GM19463 (cell line): ENCODE measurements at regions not wholly inside any gene's neighbourhood (a gene's known extent, or its start where the extent isn't known, plus 50 kb on each side); places are given as distances from the start of the nearest gene placed in this dataset.

ENCODE experiments used
- ATAC-seq: cut with Tn5 transposase; IDR thresholded peaks from one replicate; pipeline ENCODE4 v1.9.1; 2021; ENCODE audit warnings: mild to moderate bottlenecking, moderate library complexity; ENCODE audit not compliant: unreplicated experiment

DNA sequence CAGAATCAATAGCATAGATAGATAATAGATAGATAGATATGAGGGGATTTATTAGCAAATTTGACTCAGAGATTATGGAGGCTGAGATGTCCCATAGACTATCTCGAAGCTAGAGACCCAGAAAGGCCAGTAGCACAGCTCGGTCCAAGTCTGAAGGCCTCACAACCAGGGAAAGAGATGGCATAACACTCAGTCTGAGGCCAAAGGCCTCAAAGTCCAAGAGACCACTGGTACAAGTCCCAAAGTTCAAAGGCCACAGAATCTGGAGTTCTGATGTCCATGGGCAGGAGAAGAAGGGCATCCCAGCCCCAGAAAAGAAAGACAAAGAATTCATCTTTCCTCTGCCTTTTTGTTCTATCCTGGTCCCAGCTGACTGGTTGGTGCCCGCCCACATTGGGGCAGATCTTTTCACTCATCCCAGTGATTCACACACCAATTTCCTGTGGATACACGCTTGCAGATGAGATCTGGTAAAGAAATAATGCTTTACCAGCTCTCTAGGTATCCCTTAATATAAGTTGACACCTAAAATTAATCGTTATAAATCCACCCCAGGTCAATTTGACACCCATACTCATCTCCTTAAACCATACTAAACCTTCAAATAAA, 127.8 kb upstream of the FBN2 start:
- no peak for ATAC-seq

DNA sequence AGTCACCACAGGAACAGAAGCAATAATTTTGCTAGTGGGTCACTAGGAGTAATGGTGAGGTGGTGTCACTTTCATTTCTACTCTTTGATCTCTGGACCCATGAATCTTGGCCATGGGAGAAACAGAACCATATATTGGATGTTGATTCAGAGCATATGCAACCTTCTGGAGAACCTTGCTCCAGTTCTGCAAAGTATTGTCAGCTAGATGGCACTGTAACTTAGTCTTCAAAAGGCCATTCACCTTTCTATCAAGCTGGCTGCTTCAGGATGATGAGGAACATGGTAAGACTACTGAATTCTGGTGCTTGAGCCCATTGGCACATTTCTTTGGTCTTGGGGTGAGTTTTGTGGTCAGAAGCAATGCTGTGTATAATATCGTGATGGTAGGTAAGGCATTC, 129.1 kb upstream of the FBN2 start:
- ATAC-seq: no peak

DNA sequence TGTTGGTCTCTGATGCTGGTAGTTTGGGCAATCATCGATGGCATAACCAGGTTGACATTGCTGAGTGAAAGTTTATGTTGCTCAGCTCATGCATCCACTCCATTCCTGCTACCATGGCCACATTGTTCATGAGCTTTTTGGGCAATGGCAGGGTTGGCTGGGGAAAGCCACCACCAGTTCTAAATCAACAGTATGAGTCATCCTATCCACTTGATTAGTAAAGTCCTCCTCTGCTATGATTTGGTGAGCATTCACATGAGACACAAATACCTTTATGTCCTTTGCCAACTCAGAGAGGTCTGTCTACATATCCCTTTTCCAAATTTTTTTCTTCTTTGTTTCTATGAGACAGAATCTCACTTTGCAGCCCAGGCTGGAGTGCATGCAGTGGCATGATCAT, 129.7 kb upstream of the FBN2 start:
- no peak for ATAC-seq

DNA sequence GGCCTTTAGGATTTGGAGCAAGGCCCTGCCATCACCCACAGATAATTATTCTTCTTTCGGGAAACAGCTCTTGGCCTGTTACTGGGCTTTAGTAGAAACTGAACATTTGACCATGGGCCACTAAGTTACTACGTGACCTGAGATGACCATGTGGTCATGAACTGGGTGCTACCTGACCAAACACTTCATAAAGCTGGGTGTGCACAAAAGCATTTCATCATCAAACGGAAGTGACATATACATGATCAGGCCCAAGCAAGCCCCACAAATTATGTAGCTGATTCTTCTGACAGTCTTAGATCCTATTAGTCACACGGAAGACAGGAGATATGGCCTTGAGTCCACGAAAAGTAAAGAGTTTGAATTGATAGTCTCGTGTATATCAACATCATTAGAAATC, 130.9 kb upstream of the FBN2 start:
- no peak for ATAC-seq

DNA sequence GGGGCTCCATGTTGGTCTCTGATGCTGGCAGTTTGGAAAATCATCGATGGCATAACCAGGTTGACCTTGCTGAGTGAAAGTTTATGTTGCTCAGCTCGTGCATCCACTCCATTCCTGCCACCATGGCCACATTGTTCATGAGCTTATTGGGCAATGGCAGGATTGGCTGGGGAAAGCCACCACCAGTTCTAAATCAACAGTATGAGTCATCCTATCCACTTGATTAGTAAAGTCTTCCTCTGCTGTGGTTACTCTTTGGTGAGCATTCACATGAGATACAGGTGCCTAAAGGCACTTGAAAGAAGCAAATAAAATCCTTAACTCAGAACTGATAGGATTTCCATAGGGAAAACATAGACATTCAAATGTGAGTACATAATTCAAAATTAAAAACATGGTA, 131.8 kb upstream of the FBN2 start:
- ATAC-seq: peak; percentile 78

DNA sequence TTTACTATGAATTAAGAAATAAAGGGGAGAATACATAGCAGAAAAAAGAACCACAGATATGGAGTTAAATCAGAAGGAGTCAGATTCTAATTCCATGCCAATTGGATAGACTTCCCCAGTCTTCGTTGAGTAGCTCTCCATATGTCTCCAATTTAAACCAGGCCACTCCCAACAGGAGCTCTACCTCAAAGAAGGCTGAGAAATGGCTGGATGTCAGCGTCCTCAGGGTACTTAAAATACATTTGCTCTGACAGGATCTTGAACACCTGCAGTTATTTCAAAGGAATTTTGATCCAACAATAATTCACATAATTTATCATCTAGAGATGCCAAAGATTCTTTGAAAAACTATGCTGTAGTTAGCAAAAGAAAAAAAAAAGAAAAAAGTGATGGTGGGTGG, 133.9 kb upstream of the FBN2 start:
- ATAC-seq: no peak

DNA sequence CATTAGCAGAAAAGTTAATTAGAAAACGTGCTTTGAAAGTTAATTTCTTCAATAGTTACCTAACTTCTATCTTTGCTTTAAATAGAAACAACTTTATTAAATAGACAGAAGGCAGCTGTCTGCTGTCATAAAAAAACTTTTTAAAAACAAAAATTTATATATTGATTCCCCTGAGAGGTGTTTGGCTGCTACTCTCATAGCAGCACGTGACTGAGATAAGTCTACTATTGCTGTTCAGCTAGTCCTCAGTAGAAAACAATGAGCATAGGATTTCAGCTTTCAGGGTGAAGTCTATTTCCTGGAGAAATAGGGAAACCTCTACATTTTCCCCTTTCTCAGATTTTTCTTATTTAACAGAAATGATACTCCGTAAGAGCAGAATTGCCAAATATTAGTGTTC, 135.0 kb upstream of the FBN2 start:
- no peak for ATAC-seq

DNA sequence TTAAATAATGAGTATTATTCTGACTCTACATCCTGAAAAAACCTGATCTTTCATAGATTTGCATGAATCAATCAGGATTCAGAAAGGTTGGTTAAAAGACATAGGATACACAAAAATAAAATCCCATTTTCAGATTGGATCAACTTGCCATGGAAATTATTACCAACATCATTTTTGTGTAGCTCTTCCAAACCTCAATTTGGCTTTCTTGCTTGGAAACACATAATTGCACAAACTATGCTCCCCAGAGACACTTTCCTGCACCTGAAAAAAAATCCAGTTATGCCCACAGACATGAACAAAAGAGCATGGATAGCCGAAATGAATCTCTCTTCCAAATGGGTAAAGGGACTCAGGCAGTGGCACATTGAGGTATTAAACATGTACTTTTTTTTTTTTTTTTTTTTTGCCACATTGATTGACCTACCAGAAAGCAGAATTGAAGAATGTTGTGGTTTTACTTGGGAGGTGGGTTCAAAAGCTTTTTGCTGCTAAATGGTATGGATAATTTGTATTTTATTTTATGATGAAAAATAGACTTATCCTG, 135.4 kb upstream of the FBN2 start:
- no peak for ATAC-seq

DNA sequence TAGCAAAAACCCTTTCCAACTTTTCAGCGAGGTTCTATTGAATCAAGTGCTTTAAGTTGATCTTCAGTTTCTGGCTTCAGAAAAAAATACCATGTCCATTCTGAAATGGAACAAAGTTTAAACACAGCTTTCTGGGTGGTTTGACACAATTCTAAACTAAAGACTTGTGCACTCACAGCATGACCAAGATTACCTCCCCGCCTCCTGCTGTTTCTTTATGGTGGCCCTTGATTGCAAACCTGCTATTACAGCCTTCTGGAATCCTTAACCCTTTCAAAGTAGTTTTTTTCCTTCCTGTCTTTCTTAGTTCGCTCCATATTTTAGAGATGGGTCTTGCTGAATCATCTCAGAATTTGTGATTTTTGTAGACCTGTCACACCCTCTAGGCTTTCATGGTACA, 135.9 kb upstream of the FBN2 start:
- no peak for ATAC-seq

DNA sequence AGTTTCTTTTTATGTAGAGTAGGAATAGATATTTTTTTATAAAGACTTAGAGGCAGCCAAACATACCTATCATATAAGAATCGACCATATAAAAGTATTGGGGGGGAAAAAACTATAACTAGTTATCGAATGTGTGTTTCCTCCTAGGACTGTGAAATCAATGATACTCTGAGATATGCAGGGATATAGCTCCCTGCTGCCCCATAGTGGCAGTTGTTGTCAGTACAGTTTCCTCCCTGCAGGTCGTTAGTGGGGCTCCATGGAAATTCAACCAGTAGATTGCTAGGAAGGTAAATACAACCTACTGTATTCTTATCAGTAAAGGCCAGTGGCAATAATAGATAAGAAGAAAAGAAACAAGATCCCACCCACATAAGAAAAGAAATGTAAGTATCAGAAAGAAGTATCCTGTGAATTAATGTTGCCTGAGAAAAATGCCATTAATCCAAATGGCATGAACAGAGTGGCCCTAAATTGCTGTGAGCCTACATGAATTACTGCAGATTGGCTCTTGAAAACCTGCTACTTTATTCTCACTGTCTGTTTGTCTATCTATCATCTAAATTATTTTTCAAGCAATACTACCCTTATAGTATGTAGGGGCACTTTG, 136.9 kb upstream of the FBN2 start:
- ATAC-seq: peak; percentile 50

DNA sequence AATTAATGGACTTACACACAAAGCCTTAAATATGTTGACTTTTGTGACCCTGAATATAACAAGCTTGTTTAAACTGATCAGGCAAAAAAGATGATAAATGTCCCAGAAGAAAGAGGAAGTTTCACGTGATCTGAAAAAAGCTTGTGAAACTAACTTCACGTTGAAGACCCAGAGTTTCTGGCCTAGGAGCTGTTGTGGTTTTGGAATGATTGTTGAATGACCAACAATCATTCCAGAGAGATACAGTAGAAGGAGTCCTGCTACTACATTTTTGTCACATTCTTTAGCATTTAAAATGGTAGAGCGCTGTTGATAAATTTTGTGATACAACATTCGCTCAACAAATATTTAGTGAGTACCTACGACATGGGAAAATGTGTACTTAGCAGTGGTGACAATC, 143.1 kb upstream of the FBN2 start:
- ATAC-seq: no peak

DNA sequence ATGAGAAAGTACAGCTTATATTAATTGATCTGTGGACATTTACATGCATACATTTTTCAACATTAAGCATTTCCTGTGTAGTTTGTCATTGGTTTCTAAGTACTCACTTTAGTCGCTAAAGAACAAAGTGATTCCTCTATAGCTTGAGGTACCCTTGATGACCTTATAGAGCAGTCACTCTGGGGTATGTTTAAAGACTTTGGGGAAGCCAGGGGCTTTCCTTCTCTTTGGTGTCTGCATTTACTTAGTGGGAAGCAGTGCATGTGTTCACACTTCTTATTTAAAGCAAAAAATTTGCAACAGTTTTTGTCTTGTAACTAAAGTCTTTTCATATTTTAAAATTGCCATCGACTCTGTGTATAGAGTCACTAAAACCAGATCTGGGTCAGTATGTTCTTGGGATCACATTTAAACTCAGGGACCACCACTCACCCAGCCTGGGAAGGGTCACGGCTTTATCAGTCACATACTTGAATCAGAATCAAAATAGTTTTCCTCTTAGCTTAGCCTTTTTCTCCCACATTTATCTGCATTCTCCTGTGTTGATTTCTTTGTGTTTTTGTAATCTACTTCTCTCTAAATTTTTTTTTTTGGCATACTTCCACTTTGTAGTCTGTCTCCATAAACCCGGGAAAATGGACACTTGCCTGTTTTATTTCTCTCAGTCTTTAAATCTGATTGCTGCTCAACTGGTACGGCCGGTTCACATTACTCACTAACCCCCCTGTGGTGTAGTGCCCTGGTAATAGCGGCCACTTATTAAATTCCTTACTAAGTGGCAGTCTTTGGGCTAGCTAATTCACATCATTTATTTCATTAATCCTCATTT, 143.9 kb upstream of the FBN2 start:
- no peak for ATAC-seq

DNA sequence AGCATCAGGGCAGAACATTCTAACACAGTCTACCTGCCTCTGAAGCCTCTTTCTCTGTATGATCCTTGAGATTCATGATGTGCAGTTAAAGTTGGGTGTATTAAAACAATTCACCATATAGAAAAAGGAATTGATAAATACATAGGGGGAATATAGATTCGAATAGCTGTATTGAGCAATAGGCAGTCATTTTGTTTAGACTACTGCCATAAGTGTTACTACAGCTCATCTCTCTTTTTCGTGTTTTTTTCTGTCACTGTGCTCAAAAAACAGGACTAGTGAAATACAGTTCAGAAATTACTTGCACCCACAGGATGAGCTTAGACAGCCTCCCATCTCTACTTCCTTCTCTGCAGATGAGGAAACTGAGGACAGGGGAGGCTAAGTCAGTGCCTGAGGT, 144.6 kb upstream of the FBN2 start:
- ATAC-seq: no peak

DNA sequence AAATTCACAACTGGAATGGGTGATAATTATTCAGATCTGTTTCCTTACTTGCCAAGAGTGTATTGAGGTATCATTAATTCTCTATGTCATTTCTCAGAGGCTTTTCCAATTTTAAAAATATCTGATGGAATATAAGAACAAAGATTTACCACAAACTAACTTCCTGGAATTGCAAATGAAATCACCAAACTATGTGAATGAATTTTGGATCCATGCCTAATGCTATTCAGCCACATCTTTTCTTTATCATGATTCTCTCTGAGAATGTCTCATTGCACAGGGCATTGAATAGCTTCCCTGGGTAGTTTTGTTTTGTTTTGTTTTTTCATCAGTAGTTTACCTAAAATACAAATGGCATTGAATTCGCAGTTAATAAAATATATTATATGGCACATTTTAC, 146.9 kb upstream of the FBN2 start:
- no peak for ATAC-seq

DNA sequence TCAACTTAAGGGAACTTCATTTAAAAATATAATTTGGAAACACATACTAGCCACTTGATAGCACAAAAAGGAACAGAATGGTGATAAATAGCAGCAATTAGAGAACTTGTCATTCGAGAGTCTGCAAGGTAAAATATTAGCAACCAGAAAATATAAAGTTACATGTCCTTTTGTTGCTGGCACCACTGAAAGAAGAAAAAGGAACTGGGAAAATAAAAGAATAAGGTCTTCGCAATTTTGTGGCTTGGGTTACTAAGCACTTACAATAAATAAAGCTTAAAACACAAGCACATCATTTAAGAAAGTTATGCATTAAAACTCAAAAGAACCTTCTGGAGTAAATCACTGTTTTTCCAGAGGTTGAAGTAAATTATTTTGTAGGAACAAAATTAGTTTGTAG, 149.9 kb upstream of the FBN2 start:
- no peak for ATAC-seq

DNA sequence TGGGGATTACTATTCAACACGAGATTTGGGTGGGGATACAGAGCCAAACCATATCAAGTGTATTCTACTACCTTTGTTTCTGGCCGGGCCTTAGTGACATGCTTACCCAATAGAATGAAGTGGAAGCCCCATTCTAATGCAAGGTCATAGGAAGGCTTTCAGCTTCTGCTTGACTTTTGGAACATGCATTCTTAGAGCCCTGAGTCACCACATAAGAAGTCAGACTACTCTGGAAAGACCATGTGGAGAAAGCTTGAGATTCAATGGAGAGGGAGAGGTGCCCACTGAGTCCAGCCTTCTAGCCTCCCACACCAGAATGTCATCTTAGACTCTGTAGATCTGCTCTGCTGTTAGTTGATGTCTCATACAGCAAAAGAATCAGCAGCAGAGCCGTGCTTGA, 155.7 kb upstream of the FBN2 start:
- ATAC-seq: no peak

DNA sequence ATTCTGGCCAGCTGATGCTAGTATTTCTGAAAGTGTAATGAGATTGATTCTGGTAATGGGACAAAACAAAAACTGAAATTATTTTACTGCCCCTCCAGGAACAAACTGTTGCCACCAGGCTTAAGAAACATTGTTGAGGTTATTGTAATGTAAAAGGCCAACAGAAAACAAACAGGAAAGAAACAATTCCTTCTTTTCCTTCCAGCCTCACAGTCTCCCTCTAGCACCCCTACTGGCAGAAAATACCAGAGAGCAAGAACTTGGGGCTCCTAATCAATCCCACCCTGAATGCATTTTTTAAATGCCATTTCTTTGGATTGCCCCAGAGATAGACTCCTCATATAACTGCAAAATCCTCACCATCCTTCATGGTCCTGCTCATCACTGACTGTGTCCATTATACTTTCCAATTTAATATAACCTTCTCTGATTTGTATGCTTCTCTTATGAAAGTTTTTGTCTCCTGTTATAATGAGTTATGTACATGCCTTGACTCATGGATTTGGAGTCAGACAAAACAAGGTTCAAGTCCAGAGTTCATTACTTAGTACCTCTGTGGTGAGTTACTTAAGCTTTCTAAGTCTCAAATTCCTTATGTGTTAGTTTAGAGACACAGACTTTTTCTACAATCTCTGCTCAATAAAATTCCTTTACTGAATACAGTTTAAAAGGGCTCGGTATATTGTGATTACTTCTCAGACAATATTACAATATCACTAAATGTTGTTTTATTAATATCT, 157.9 kb upstream of the FBN2 start:
- no peak for ATAC-seq

DNA sequence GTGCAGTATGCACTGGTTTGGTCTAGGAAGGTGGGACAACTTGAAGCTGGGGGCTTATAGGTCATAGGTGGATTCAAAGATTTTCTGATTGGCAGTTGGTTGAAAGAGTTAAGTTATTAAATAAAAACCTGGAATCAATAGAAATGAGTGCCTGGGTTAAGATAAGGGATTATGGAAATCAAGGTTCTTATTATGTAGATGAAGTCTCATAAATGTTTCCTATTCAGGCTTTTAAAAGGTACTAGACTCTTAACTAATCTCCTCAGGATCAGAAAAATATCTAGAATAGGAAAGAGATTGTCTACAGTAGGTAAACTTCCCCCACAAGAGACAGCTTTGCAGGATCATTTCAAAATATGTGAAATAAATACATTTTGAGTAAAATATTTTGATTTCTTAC, 163.3 kb upstream of the FBN2 start:
- ATAC-seq: no peak

DNA sequence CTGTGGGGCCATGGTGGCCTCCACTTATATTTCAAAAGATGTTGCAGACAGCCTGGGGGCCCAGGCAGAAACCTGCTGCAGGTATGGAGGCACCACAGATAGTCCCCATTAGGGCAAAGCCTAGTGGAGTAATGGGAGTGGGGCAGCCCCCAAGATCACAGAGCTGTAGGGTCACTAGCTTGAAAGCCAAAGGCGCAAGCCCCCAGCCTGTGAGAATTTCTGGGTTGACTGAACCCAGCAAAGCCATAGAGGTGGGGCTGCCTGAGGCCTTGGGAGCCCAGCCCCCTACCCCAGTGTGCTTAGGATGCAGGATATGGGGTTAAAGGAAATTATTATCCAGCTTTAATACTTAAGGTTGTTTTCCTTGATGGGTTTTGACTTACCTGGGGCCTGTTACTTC, 165.3 kb upstream of the FBN2 start:
- ATAC-seq: no peak

DNA sequence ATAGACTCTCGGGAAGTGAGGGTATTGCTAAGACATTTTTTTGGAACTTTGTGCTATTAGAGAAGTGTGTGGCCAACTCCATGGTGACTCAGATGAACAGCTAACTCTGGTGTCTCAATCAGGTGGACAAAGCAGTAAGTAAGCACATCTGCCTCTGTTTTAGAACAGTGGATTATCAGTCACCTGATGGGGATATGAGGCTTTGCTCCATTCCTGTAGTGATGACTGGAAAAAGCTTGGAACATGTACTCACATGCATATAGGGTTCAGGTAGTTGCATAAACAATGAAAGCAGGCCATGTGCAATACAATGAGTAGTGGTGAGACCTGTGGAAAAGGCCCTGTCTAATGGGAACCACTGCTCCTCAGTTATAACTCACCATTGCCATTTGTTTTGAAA, 168.2 kb upstream of the FBN2 start:
- no peak for ATAC-seq

DNA sequence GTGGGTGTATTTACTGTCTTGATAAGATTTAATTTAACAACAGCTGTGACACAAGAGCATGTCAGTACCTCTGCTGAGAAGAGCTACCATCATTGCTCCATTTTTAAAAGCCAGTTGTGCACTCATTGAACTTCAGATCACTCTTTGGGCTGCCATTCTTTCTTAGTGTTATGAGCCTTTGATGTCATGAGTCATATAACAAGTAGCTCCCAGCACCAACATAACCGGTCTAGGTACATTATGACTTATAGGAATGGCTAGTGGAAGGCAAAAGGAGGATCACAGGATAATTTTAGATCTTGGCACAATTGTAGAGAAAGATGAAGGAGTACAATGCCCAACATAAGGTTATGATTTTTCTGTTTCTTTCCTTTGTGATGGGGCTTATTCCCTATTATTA, 170.8 kb upstream of the FBN2 start:
- no peak for ATAC-seq
